SK-N-SH treated with all-trans-retinoic acid at 6 μM for 48 hours (cell line): ENCODE measurements at regions not wholly inside any gene's neighbourhood (a gene's known extent, or its start where the extent isn't known, plus 50 kb on each side); places are given as distances from the start of the nearest gene placed in this dataset.

Experiments used
- ESRRG ChIP-seq: fragments of 250-450 bp; sonication (Bioruptor Pico); IDR thresholded peaks from 2 replicates; pipeline ENCODE4 v1.6.1; 2021; ENCODE audit warnings: mild to moderate bottlenecking
- SNAI2 ChIP-seq: fragments of 250-450 bp; sonication (Bioruptor Pico); IDR thresholded peaks from 2 replicates; pipeline ENCODE4 v1.5.0; 2020; ENCODE audit warnings: mild to moderate bottlenecking, moderate library complexity

DNA sequence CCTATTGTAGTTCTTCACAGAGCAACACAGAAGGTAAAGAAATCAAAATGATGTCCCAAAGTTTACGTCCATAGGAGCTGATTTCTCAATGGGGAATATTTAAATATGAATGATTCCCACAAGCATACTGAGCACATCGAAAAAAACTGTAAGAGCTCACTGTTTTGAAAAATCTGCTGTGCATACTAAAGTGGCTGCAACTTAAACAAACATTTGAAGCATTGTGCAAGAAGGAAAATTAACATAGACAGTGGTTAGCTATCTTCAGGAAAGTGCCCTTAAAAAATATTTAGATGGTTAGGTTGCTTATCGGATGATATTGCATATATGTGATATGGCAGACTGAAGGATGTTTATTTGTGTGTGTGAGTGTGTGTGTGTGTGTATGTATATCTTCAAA, 747.6 kb downstream of the RFPL4B start:
- TF ChIP-seq SNAI2 (CRISPR knock-in tag), result no peak
- TF ChIP-seq ESRRG, result no peak
